Lower leg skin (tissue), 3 donors: ENCODE measurements at regions not wholly inside any gene's neighbourhood (a gene's known extent, or its start where the extent isn't known, plus 50 kb on each side); places are given as distances from the start of the nearest gene placed in this dataset.

Experiments
- CTCF ChIP-seq, 3 donors: fragments of 450-650 bp; IDR thresholded peaks; one replicate each; pipeline ENCODE4 v1.5.1; 2016; ENCODE audit warnings: antibody characterized with exemption in 3 of 3, mild to moderate bottlenecking in 3 of 3, moderate library complexity in 2 of 3
- POLR2A ChIP-seq, 2 donors: fragments of 450-650 bp; IDR thresholded peaks; one replicate each; pipeline ENCODE4 v1.6.1; 2016 to 2017; ENCODE audit warnings: antibody characterized with exemption in 2 of 2, mild to moderate bottlenecking in 1 of 2, moderate library complexity in 1 of 2

GRCh38 chr12:126935435-126935834 lies 1331.5 kb upstream of the TMEM132C start:
- TF ChIP-seq POLR2A (IDR thresholded peaks at IDR 0.05), result no peak
- no peak for TF ChIP-seq CTCF (IDR thresholded peaks at IDR 0.05)
